ENCODE measurements at regions not wholly inside any gene's neighbourhood (a gene's known extent, or its start where the extent isn't known, plus 50 kb on each side); places are given as distances from the start of the nearest gene placed in this dataset.

- TF ChIP-seq POLR2A (IDR thresholded peaks at IDR 0.05; ENCODE audit: low read depth, low read length): no peak
- FAIRE-seq (no peak), DNase-seq (ENCODE audit: insufficient read length, low spot score) (no peak)
Measured at GRCh38 chr6:143583542-143584327, 72.2 kb upstream of the FUCA2 start.

- FAIRE-seq (no peak), DNase-seq (ENCODE audit: insufficient read length, low spot score) (no peak)
- TF ChIP-seq POLR2A (IDR thresholded peaks at IDR 0.05; ENCODE audit: low read depth, low read length): no peak
Measured at GRCh38 chr6:143581835-143582480, 70.4 kb upstream of the FUCA2 start.

GRCh38 chr6:143579703-143580102, 68.2 kb upstream of the FUCA2 start:
- DNase-seq (ENCODE audit: insufficient read length, low spot score) (peak; percentile 58), FAIRE-seq (peak; percentile 81)
- no peak for TF ChIP-seq POLR2A (IDR thresholded peaks at IDR 0.05; ENCODE audit: low read depth, low read length)

GRCh38 chr6:143578054-143578453, 66.5 kb upstream of the FUCA2 start:
- FAIRE-seq: no peak
- DNase-seq (ENCODE audit: insufficient read length, low spot score): no peak
- no peak for TF ChIP-seq POLR2A (IDR thresholded peaks at IDR 0.05; ENCODE audit: low read depth, low read length)

GRCh38 chr6:143575901-143576426, 64.4 kb upstream of the FUCA2 start:
- no peak for TF ChIP-seq POLR2A (IDR thresholded peaks at IDR 0.05; ENCODE audit: low read depth, low read length)
- FAIRE-seq (no peak), DNase-seq (ENCODE audit: insufficient read length, low spot score) (no peak)

GRCh38 chr6:143575440-143575839, 63.9 kb upstream of the FUCA2 start:
- FAIRE-seq: peak; percentile 85
- TF ChIP-seq POLR2A (IDR thresholded peaks at IDR 0.05; ENCODE audit: low read depth, low read length): no peak
- DNase-seq (ENCODE audit: insufficient read length, low spot score): peak; percentile 24

GRCh38 chr6:143570147-143570853, 58.8 kb upstream of the FUCA2 start:
- no peak for TF ChIP-seq POLR2A (IDR thresholded peaks at IDR 0.05; ENCODE audit: low read depth, low read length)
- no peak for DNase-seq (ENCODE audit: insufficient read length, low spot score)
- no peak for FAIRE-seq

- no peak for TF ChIP-seq POLR2A (IDR thresholded peaks at IDR 0.05; ENCODE audit: low read depth, low read length)
- FAIRE-seq (no peak), DNase-seq (ENCODE audit: insufficient read length, low spot score) (no peak)
Measured at GRCh38 chr6:143569040-143569439, 57.5 kb upstream of the FUCA2 start.

GRCh38 chr6:143564484-143565017, 53.0 kb upstream of the FUCA2 start:
- TF ChIP-seq POLR2A (IDR thresholded peaks at IDR 0.05; ENCODE audit: low read depth, low read length): no peak
- no peak for FAIRE-seq
- no peak for DNase-seq (ENCODE audit: insufficient read length, low spot score)

GRCh38 chr6:143562143-143562542, 50.6 kb upstream of the FUCA2 start:
- no peak for FAIRE-seq
- no peak for DNase-seq (ENCODE audit: insufficient read length, low spot score)
- no peak for TF ChIP-seq POLR2A (IDR thresholded peaks at IDR 0.05; ENCODE audit: low read depth, low read length)
